GM18511 (cell line): ENCODE measurements at regions not wholly inside any gene's neighbourhood (a gene's known extent, or its start where the extent isn't known, plus 50 kb on each side); places are given as distances from the start of the nearest gene placed in this dataset.

Source experiments
- ATAC-seq: cut with Tn5 transposase; IDR thresholded peaks from one replicate; pipeline ENCODE4 v1.9.1; 2021; ENCODE audit warnings: mild to moderate bottlenecking, moderate library complexity; ENCODE audit not compliant: unreplicated experiment

DNA sequence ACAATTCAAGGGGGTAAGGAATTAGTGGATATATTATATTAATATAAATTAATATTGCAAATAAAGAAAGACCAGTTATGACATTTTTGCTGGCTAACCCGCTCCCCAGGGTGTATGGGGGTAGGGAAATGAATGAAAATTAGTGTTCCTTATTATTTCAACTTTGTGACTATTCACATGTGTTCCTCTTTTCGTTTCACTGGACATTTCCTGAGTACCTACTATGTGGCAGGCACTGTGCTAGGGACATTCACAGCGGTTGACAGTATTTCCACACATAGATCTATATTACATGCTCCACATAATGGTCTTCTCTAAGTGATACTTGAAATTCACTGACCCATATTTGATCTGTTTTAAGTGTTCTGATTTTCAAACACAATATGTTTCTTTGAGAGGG, 129.8 kb upstream of the USP15 start:
- ATAC-seq: no peak

DNA sequence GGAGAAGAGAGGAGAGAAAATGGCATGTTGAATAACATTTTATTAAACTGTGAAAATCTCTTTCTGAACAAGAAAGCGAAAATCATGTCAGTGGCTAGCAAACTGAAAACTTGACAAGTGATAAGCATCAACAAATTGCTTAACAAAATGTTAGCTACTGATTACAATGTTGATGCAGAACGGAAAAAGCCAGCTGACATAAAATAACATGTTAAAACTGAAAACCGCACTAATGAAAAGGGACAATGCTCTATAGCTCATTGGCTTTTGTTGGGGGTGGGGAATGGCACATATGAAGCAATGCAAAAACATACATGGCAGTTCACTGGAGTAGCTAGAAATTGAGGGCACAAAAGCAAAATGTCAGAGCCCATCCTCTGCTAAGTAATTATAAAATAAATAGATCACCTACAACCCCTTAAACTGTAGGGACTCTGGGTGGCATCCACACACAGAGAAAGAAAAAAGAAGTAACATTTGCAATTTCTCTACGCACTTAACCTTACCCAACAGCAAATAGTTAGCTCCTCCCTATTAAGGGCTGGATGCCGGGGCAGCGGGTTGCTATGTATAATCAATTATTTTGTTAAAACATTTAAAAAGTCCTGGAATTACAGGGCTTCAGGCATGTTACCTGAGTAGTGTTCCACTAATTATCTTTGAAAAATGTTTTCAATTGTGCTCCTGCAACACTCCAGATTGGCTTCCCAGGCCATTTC, 129.2 kb upstream of the USP15 start:
- ATAC-seq: no peak

DNA sequence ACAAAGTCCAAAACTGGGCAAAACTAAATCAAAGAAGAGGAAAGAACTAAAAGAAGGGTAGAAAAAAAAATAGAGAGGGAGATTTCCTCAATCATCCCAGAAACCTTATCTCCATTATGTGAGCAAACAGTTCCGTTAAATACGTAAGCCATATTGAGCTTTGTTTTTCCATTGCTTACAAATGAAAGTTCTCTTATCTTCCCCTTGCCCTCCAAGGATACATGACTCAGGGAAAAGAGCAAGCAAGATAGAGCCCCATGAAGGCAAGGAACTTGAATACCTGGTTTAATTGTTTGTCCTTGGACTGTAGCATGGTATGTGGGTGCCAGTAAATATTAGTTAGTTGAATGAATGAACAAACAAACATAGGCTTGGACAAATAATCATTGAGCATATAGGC, 126.8 kb upstream of the USP15 start:
- no peak for ATAC-seq

DNA sequence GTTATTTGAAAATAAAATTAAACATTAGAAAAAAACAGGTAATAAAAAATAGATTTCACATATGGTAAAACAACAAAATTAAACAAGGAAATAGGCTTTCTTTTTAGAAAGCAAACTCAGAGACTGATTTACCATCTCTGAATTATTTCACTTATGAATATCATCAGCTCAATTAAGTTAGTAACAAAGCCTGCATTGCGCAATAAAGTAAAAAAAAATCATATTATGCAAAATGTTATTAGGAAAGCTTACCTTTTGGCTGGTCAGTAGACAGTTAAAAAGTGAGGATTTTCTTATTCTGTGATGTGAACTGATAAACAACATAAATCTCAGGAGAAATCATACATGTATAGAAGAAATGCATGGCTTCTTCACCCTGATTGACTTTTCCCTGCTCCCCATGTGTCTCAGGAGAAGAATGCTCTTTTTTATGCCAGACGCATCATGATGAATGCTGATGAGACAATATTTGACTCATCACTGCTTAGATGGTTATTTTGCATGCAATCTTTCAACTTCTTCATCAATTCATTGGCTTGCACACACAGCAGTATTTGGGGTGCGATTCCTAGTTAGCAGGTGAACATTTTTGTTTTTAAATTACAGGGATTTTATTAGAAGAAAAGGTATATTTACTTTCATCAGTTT, 124.5 kb upstream of the USP15 start:
- no peak for ATAC-seq

DNA sequence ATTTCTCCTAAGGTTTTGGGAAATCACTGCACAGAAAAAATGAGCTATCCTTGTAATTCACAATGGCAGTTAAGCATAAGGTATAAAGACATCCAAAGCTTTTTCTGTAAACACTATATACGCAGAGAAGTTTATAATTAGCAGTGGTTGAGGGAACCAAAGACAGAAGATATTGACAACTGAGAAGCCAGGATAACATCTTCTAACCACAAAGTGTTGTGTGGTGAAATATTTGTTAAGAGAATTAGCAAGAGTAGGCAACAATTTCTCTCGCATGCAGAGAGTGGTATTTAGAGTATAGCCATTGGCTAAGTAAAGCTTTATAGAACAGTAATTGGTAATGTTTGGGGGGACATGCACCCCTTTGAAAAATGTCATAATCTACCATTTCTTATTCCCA, 123.7 kb upstream of the USP15 start:
- ATAC-seq: no peak

DNA sequence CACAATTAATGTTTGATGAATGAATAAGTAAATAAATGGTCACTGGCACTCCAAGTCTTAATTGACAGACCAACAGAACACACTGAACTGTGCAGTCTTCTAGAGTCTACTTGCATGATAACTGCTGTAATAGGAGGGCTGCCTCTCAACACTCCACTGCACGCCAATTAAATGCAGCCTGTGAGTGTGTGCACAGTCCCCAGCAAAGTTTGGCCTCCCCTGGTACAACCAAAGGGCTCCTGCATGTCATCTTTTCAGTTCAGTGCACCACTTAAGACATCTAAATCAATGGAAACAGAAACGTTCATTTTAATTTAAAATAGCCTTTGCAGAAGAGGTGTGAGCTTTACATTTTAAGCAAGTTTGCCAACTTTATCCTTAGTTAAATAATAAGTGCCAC, 121.7 kb upstream of the USP15 start:
- ATAC-seq: no peak

DNA sequence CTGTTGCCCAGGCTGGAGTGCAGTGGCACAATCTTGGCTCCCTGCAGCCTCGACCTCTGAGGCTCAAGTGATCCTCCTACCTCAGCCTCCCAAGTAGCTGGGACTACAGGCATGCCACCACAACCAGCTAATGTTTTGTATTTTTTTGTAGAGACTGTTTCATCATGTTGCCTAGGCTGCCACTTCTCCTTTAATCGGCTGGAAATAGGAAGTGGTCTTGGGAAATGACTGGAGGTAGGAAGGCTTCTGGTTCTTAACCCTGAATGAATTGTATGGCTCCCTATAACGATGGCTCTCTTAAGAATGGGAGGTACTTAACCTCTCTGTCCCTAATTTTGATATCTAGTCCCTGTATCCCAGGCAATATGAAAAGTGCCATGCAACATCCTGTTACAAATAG, 113.9 kb upstream of the USP15 start:
- no peak for ATAC-seq

DNA sequence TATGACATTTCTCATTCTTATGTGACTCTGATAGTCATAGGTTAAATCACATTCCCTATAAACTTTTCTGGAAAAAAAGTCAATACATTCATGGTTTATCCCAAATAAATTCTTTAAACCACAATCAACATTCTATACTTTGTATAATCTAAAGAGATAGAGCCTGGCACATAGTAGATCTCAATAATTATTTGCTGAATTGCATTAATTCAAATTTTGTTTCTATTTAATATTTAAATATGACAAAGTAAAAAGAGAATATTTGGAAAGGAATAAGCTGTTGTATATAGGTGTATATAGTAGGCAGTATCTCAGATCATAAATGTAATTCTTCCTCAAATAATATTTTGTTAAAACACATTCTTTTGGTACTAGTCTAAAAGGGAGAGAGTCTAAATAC, 102.2 kb upstream of the USP15 start:
- no peak for ATAC-seq

DNA sequence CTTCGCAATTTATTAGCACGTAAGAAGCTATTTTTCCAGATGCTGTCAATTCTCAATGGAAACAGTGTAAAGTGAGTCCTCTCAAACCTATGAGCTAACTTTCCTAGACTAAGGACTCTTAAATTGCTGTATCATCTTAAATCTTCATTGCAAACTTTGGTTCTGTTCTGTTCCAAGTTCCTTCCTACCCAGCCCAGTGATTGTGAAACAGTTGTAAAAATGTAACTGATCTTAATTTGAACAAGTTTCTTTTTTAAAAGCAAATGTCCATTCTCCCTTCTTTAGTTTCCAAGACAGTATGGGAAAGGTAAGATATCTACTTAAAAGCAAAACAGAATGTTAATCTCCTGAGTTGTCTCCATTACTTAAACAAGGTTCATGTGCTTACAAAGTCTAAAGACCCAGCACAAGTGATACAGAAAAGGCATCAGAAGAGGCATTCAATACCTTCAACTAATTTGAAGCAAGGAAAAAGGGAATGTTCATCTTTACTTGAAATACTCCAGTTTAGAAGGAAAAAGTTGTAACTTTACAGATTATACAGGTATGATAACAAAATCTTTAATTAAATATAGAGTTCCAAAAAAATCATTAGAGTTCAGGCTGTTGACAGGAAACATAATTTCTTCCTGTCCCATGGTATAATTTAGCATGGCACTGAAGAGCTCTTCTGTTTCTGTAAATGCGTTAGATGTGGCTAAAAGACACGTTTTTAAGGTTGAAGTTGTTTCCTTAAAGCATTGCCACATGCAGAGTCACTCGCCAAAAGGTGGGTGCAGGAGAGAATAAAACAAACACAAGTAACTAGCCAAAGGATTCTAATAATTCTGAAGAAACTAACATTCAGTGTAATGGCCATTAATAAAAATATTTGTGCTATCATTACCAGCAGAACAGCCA, 101.5 kb upstream of the USP15 start:
- no peak for ATAC-seq

DNA sequence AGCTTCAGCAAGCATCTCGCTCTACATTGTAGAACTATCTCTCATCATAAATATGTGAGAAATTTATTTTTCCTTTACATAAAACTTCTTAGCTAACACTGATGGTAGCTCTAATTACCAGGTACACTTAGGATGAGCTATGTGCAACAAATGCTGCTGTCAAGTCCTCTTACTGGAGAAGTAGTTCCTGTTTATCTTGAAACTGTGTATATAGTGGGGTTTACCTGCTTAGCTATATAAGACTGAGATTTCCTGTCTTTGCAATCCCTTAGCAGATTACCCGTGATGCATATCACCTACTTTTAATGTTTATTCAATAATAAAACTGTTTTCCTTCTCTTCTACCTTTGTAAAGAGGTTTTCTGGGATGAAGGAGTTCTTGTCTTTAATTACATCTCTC, 98.0 kb upstream of the USP15 start:
- no peak for ATAC-seq

DNA sequence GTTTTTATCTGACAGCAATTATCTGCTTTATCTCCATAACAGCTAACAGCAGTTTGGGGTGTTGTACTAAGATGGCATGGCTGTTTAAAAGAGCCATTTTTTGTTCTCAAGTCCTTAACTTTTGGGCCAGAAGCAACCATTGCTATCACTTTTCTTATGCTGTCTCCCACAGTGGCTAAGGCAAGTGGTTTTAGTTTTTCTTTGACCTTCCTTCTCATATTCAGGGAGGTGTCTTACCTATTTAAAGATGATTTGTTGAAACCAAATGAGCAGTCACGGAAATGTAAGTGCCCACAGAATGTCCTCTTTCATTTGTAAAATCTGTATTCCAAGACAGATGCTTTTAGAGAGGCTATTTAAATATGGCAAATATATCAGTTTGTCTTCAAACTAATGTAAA, 96.8 kb upstream of the USP15 start:
- ATAC-seq: no peak

DNA sequence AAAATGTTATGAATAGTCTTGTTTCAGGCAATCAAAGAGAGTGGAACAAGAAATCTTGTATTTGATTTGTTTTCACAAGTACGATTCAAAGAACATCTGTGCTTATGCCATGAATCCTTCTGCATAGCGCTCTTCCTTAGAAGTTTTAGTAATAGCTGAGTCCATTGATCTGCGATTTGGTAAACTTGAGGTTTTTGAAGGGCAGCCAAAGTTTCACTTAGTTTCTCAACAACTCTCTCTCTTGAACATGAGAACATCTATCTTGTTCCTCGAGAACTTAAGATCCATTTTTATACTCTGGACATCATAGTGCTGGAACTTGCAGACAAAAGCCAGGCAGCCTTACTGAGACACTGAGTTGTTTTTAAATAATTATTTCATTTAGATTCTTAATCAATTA, 96.2 kb upstream of the USP15 start:
- no peak for ATAC-seq

DNA sequence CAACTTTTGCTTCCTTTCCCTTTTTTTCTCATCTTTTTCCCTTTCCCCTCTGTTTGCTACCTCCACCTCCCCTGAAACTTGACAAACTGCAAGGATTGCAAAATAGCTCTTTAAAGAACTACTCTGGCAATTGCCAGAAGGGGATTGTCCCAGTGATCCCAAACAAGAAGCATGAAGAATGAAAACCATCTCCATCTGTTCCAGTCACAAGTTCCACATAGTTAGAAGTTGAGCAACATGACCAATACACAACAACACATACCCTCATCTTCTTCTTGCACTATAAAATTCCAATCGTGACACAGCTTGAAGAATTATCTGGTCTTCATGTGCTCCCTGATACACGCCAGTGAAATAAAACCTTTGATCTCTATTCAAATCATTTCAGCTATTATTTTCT, 93.7 kb upstream of the USP15 start:
- ATAC-seq: no peak

DNA sequence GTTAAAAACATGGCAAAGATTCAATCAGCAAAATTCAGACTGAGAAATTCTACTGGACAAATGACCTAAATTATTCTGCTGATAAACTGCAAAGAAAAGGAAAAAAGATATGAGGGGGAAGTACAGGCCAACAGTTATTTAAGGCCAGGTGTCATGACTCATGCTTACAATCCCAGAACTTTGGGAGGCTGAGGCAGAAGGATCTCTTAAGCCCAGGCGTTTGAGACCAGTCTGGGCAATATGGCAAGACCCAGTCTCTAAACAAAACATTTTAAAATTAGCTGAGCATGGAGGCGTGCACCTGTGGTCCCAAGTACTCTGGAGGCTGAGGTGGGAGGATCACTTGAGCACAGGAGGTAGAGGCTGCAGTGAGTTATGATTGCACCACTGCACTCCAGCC, 91.8 kb upstream of the USP15 start:
- no peak for ATAC-seq

DNA sequence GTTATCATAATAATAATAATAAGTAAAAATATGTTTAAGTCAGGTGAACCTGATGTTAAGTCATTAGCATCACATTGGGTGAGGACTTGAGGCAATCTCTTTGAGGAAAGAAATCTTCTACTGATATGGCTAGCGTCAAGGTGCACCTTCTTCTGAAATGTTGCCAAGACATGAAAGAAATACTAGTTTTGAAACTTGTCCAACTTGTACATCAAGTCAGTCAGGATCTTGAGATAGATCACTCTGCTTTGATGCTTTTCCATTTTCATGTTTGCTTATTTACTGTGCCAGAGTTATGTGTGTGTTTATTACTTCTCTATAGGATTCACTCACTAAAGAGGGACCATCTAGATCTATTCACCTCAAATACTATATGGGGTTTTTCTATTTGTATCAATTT, 90.0 kb upstream of the USP15 start:
- no peak for ATAC-seq

DNA sequence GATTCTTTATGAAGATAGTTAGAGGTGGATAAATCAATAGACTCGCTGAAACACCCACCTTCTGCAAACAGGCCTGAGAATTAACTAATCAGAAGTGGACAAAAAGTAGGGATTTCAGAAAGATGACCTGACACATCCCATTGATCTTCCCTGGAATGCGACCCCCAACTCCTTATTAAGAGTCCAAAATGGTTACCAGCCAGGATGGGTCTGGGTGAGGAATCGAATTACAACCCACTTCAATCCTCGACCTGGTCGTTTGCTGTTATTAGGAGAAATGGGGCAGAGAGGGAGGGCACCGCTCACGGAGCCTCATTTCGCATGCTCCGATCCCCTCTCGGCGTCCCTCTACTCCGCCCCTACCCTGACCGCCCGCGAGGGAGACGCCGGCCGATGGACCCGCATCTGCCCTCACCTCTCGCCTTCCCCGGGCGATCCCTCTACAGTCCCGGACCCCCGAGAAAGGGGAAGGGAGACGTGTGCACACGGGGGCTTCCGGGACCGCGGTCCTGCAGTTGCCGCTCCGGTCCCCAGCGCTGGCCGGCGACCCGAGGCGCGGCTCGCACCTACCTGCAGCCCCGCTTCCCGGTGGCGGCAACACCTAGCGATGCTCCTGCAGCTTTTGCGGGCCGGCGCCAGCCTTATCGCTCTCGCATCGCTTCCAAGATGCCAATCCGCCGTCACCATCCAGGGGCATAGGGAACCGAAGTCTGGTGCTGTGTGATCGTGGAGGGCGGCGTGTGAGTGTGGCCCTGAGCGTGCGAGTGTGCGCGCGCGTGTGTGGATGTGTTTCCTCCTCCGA, 69.3 kb upstream of the USP15 start:
- ATAC-seq: no peak

DNA sequence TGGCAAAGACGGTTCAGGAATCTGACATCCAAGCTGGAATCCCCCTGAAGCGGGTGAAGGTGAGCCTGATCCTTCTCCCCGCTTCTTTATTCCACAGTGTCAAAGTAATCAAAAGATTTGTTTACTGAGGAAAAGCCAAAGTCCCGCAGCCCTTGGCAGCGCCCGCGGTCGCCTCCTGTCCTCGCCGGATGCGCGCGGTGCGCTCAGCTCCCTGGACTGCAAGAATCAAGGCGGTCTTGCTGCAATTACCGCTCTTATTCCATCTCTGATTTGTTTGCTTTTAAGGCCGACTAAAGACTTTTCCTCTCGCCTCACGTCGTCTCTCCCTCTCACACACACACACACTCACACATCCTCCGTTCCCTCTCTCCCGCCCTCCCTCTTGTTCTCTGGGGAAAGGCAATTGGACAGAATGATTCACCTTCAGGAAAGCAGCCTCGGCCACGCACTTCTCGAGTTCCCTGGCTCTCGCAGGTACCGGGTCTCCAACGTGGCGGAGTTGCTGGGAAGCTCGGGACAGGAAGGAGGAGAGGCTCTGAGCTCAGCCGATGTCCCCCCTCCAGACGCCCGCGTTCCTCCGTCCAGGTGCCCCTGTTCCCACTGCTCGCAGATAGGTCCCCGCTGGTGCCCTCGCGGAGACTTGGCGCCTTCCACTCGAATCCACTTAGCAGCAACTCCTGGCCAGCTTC, 68.6 kb upstream of the USP15 start:
- ATAC-seq: no peak

DNA sequence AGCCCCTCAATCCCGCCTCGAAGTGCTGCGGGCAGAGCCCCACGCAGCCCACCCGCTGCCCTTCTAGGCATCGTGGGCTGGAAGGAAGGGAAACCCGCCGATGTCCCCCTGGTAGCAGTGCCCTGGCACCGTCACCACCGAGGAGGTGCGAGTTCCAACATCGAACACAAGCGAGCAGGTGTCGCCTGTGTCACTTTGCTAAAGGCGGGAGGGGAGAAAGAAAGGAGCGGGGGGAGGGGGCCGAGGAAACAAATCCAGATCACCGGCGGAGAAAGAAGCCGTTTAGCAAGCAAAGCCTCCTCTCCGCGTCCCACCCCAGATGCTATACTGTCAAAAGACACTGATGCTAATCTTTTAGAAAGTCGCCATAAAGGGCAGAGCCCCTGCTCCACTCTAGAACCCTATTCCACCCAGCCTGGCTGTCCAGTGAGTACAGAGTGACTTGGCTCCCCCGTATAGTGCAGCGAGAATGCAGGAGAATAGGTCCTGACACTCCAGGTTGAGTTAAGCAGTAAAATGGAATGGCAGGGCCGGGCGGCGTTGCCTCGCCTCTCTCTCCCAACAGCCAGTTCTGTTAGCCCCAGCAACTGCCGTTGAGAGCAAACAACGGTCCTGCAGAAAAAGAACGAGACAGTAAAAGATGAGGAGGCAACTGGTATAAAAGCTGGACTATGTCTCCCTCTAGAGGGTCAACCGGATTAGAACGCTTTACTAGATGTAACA, 67.9 kb upstream of the USP15 start:
- peak; percentile 95 for ATAC-seq

DNA sequence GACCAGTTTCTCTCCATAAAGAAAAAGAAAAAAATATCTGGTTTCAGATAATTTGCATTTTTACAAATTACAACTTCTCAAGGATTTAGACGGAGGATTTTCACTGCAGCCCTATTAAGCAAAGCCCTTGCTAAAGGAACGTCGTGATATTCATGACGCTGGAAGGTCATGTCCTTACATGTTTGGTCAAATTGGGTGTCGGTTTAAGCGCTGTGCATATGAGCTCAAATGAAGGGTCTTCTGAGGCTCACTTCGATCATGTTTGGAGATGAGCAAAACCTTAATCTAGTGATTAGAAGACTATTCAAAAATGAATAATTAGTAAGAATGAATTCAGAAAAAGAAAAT, 67.3 kb upstream of the USP15 start:
- peak; percentile 17 for ATAC-seq

DNA sequence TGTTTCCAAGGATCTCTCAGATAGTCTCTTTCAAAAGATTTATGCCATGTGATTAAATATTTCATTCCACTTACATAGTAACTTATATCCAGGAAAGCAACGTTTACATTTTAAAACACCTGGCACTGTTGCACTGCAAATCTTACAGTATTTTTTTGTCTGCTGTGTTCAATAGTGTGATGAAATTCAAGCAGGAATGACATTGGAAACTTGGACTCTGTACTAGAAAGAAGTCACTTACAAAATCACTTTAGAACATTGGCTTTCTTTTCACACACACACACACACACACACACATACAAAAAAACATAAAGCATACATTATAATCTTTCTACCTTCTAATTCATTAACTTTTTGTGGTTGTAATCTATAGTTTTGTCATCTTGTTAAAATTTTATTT, 66.2 kb upstream of the USP15 start:
- ATAC-seq: no peak
